ENCODE measurements at regions not wholly inside any gene's neighbourhood (a gene's known extent, or its start where the extent isn't known, plus 50 kb on each side); places are given as distances from the start of the nearest gene placed in this dataset.
A peak's percentile ranks its signal among the peaks of the same experiment; 100 is the strongest.

- Histone ChIP-seq H4K20me1 (ENCODE audit: insufficient read depth) (no peaks in the 10 kb centered on the region), H3K9ac (no peak overlapping the region), H3K9me2 (ENCODE audit: insufficient read depth) (no peaks in the 10 kb centered on the region), H3F3A (ENCODE audit: insufficient read depth) (no peaks in the 10 kb centered on the region), H3K9me3 (ENCODE audit: low read depth) (no peaks in the 10 kb centered on the region), H3K4me2 (ENCODE audit: unreplicated experiment) (no peak overlapping the region), H3K27ac (no peak overlapping the region), H3K4me1 (ENCODE audit: insufficient read depth) (no peaks in the 10 kb centered on the region), H3K36me3 (ENCODE audit: low read depth) (no peaks in the 10 kb centered on the region), H3K4me3 (no peak overlapping the region), H3K27me3 (replicated peaks; ENCODE audit: insufficient read depth) (peaks cover 45% of the 10 kb centered on the region), H2AFZ (no peak overlapping the region), H3K79me2 (ENCODE audit: insufficient read depth) (no peaks in the 10 kb centered on the region)
- DNase-seq = no peak
- no peak for TF ChIP-seq EZH2phosphoT487 (IDR thresholded peaks at IDR 0.05; ENCODE audit: insufficient read depth, low read depth)
- no peak for TF ChIP-seq EZH2 (IDR thresholded peaks at IDR 0.05; ENCODE audit: insufficient read depth, poor library complexity, severe bottlenecking)
- in situ Hi-C loops (cut with MboI) = no loop called here
- 44 to 52% methylated on average over 7 of the region's 7 CpGs for WGBS, 2 experiments (ENCODE audit: low coverage in 1 of 2, low lambda C conversion rate in 2 of 2, missing lambda C conversion rate in 2 of 2)
These were observed 91.0 kb upstream of the ALDH1B1 start for GRCh38 chr9:38301376-38302106.

DNA sequence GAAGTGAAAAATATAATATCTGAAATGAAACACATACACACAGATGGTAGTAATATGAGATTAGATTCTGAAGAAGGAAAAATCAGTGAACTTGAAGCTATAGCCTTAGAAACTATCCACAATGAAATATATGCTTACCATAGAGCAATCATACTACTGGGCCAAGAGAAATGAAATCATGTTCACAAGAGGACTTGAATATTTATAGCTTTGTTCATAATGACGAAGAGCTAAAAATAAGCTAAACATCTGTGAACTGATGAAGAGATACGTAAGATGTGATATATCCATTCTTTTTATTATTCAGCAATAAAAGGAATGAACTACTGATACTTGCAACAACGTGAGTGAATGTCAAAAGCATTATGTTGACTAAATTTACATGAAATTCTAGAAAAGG lies 92.6 kb upstream of the ALDH1B1 start:
- H3K36me3 ChIP-seq (ENCODE audit: low read depth) = no peaks in the 10 kb centered on the region
- H3K4me2 ChIP-seq (ENCODE audit: unreplicated experiment) = no peak overlapping the region
- H3K9ac ChIP-seq = no peak overlapping the region
- no peak overlapping the region for H2AFZ ChIP-seq
- peaks cover 42% of the 10 kb centered on the region for H3K27me3 ChIP-seq (replicated peaks; ENCODE audit: insufficient read depth)
- H3K9me2 ChIP-seq (ENCODE audit: insufficient read depth) = no peaks in the 10 kb centered on the region
- no peaks in the 10 kb centered on the region for H3K9me3 ChIP-seq (ENCODE audit: low read depth)
- no peak overlapping the region for H3K27ac ChIP-seq
- H3F3A ChIP-seq (ENCODE audit: insufficient read depth) = no peaks in the 10 kb centered on the region
- H3K79me2 ChIP-seq (ENCODE audit: insufficient read depth) = no peaks in the 10 kb centered on the region
- no peak for DNase-seq
- H4K20me1 ChIP-seq (ENCODE audit: insufficient read depth) = no peaks in the 10 kb centered on the region
- WGBS, 2 experiments (ENCODE audit: low coverage in 1 of 2, low lambda C conversion rate in 2 of 2, missing lambda C conversion rate in 2 of 2) = 51% methylated on average over 3 of the region's 3 CpGs
- in situ Hi-C loops (cut with MboI) = no loop called here
- TF ChIP-seq EZH2phosphoT487 (IDR thresholded peaks at IDR 0.05; ENCODE audit: insufficient read depth, low read depth) (no peak), EZH2 (IDR thresholded peaks at IDR 0.05; ENCODE audit: insufficient read depth, poor library complexity, severe bottlenecking) (no peak)
- no peak overlapping the region for H3K4me3 ChIP-seq
- H3K4me1 ChIP-seq (ENCODE audit: insufficient read depth) = no peaks in the 10 kb centered on the region

DNA sequence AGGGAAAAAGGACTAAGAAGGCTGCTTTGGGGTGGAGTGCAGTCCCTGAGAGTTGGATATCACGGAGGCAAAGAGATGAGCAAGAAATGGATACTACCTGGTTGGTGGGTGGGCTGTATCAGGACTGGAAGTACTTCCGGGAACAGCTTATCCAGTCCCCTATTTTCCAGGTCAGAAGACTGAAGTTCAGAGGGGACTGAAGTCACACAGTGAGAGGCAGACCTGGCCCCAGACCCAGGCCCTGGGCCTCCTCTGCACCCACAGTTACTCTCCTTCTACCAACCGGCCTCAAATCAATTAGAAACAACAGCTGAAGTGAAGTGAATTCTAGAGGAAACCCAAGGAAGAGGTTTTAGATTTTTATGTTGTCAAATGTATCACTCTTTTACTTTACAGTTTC lies 93.6 kb upstream of the ALDH1B1 start:
- Histone ChIP-seq H3K9me2 (ENCODE audit: insufficient read depth) (no peaks in the 10 kb centered on the region), H3K27me3 (replicated peaks; ENCODE audit: insufficient read depth) (peaks cover 44% of the 10 kb centered on the region), H3K9me3 (ENCODE audit: low read depth) (no peaks in the 10 kb centered on the region), H3K27ac (no peak overlapping the region), H3K36me3 (ENCODE audit: low read depth) (no peaks in the 10 kb centered on the region), H3F3A (ENCODE audit: insufficient read depth) (no peaks in the 10 kb centered on the region), H4K20me1 (ENCODE audit: insufficient read depth) (no peaks in the 10 kb centered on the region), H3K4me2 (ENCODE audit: unreplicated experiment) (no peak overlapping the region), H2AFZ (no peak overlapping the region), H3K4me1 (ENCODE audit: insufficient read depth) (no peaks in the 10 kb centered on the region), H3K4me3 (no peak overlapping the region), H3K79me2 (ENCODE audit: insufficient read depth) (no peaks in the 10 kb centered on the region), H3K9ac (no peak overlapping the region)
- in situ Hi-C loops (cut with MboI) = no loop called here
- TF ChIP-seq EZH2 (IDR thresholded peaks at IDR 0.05; ENCODE audit: insufficient read depth, poor library complexity, severe bottlenecking) = no peak
- TF ChIP-seq EZH2phosphoT487 (IDR thresholded peaks at IDR 0.05; ENCODE audit: insufficient read depth, low read depth) = no peak
- WGBS, 2 experiments (ENCODE audit: low coverage in 1 of 2, low lambda C conversion rate in 2 of 2, missing lambda C conversion rate in 2 of 2) = 26 to 33% methylated on average over 3 of the region's 3 CpGs
- no peak for DNase-seq

DNA sequence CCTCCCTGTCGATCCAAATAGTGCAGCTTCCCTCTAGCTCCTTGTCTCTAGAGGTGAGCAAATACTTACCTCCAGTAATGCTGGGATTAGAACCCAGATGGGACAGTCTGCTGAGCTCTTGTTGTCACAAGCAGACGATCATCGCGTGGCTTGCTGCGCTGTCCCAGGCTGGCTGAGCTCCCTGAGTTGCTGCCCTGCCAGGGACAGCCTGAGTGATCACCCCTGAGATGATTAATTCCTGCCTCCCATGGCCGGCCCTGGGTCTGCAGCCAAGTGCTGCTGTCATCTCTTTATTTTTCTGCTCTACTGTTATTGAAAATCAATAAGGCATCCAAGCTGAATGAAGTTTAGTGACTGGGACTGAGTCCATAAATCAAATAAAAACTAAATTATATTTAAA lies 94.0 kb upstream of the ALDH1B1 start:
- Histone ChIP-seq H3K27me3 (replicated peaks; ENCODE audit: insufficient read depth) (peaks cover 48% of the 10 kb centered on the region), H3F3A (ENCODE audit: insufficient read depth) (no peaks in the 10 kb centered on the region), H4K20me1 (ENCODE audit: insufficient read depth) (no peaks in the 10 kb centered on the region), H3K9me2 (ENCODE audit: insufficient read depth) (no peaks in the 10 kb centered on the region), H3K4me1 (ENCODE audit: insufficient read depth) (no peaks in the 10 kb centered on the region), H2AFZ (no peak overlapping the region), H3K4me2 (ENCODE audit: unreplicated experiment) (no peak overlapping the region), H3K4me3 (no peak overlapping the region), H3K36me3 (ENCODE audit: low read depth) (no peaks in the 10 kb centered on the region), H3K79me2 (ENCODE audit: insufficient read depth) (no peaks in the 10 kb centered on the region), H3K27ac (no peak overlapping the region), H3K9ac (no peak overlapping the region), H3K9me3 (ENCODE audit: low read depth) (no peaks in the 10 kb centered on the region)
- no peak for TF ChIP-seq EZH2 (IDR thresholded peaks at IDR 0.05; ENCODE audit: insufficient read depth, poor library complexity, severe bottlenecking)
- TF ChIP-seq EZH2phosphoT487 (IDR thresholded peaks at IDR 0.05; ENCODE audit: insufficient read depth, low read depth) = no peak
- WGBS, 2 experiments (ENCODE audit: low coverage in 1 of 2, low lambda C conversion rate in 2 of 2, missing lambda C conversion rate in 2 of 2) = 2 to 8% methylated on average over 6 of the region's 6 CpGs
- DNase-seq = peak; percentile 19
- in situ Hi-C loops (cut with MboI) = no loop called here
